WTC11 (cell line): ENCODE measurements at regions not wholly inside any gene's neighbourhood (a gene's known extent, or its start where the extent isn't known, plus 50 kb on each side); places are given as distances from the start of the nearest gene placed in this dataset.

Source experiments
- ATAC-seq: fragments of 200-7000 bp; cut with Tn5 transposase; 2 replicates; pipeline ENCODE4 v1.10.0; 2021; ENCODE audit warnings: mild to moderate bottlenecking, moderate library complexity
- CTCF ChIA-PET: fragments of 300-600 bp; sonication (Branson Sonifier 250); formaldehyde crosslinking; loops from one replicate; lab custom pipeline; 2021; ENCODE audit warnings: antibody characterized with exemption; lab: Charles Lee
- POLR2A ChIA-PET: fragments of 350-600 bp; sonication (Branson Sonifier 250); formaldehyde crosslinking; loops from one replicate; lab custom pipeline; 2021; ENCODE audit warnings: antibody characterized with exemption; lab: Charles Lee
- DNase-seq: peaks from one replicate; pipeline ENCODE4 v3.0.0; 2021; ENCODE audit warnings: low spot score
- H3K27ac Mint-ChIP-seq: 2 replicates; pipeline ENCODE4 v1.8.0; 2021; ENCODE audit warnings: mixed read lengths
- H3K27me3 Mint-ChIP-seq: 2 replicates; pipeline ENCODE4 v1.8.0; 2021; ENCODE audit warnings: low read depth, mild to moderate bottlenecking, moderate library complexity, mixed read lengths
- H3K36me3 Mint-ChIP-seq: 2 replicates; pipeline ENCODE4 v1.8.0; 2021; ENCODE audit warnings: mixed read lengths
- H3K4me1 Mint-ChIP-seq: 2 replicates; pipeline ENCODE4 v1.8.0; 2022; ENCODE audit warnings: mixed read lengths
- H3K4me3 Mint-ChIP-seq: 2 replicates; pipeline ENCODE4 v1.8.0; 2021; ENCODE audit warnings: mild to moderate bottlenecking, moderate library complexity, mixed read lengths
- H3K9me3 Mint-ChIP-seq: 2 replicates; pipeline ENCODE4 v1.8.0; 2021; ENCODE audit warnings: mixed read lengths
- AFF4 ChIP-seq: sonication (generic); formaldehyde crosslinking; IDR thresholded peaks from 2 replicates; pipeline ENCODE4 v1.8.1; 2023; ENCODE audit warnings: mild to moderate bottlenecking, missing genetic modification reagents, borderline replicate concordance
- ATF1 ChIP-seq: sonication (generic); formaldehyde crosslinking; IDR thresholded peaks from 2 replicates; pipeline ENCODE4 v1.8.1; 2023; ENCODE audit warnings: mild to moderate bottlenecking, moderate library complexity, missing genetic modification reagents
- CREB1 ChIP-seq: sonication (generic); formaldehyde crosslinking; IDR thresholded peaks from 2 replicates; pipeline ENCODE4 v1.8.0; 2023; ENCODE audit warnings: mild to moderate bottlenecking, missing genetic modification reagents
- CTCF ChIP-seq: fragments of 200-600 bp; IDR thresholded peaks from 2 replicates; pipeline ENCODE4 v1.8.0; 2022; ENCODE audit warnings: antibody characterized with exemption
- E2F1 ChIP-seq: sonication (generic); formaldehyde crosslinking; IDR thresholded peaks from 2 replicates; pipeline ENCODE4 v1.8.0; 2022; ENCODE audit warnings: mild to moderate bottlenecking, missing genetic modification reagents
- FOXK1 ChIP-seq: sonication (generic); formaldehyde crosslinking; IDR thresholded peaks from 2 replicates; pipeline ENCODE4 v1.8.0; 2022; ENCODE audit warnings: mild to moderate bottlenecking, moderate library complexity, missing genetic modification reagents
- GTF2I ChIP-seq: fragments of 250-450 bp; sonication (Bioruptor Pico); conservative IDR thresholded peaks from 2 replicates; pipeline ENCODE4 v1.4.0; 2021; ENCODE audit warnings: mild to moderate bottlenecking
- IRF1 ChIP-seq: sonication (generic); formaldehyde crosslinking; IDR thresholded peaks from 2 replicates; pipeline ENCODE4 v1.8.0; 2023; ENCODE audit warnings: missing genetic modification reagents
- IRF2 ChIP-seq: sonication (generic); formaldehyde crosslinking; IDR thresholded peaks from 2 replicates; pipeline ENCODE4 v1.8.0; 2022; ENCODE audit warnings: low read depth, missing genetic modification reagents, borderline replicate concordance
- JUN ChIP-seq: sonication (generic); formaldehyde crosslinking; IDR thresholded peaks from 2 replicates; pipeline ENCODE4 v1.8.0; 2023; ENCODE audit warnings: mild to moderate bottlenecking, missing genetic modification reagents
- NFYB ChIP-seq: sonication (generic); formaldehyde crosslinking; conservative IDR thresholded peaks from 2 replicates; pipeline ENCODE4 v1.8.0; 2022; ENCODE audit warnings: low read depth, missing genetic modification reagents
- NR2C2 ChIP-seq: sonication (generic); formaldehyde crosslinking; IDR thresholded peaks from 2 replicates; pipeline ENCODE4 v1.8.0; 2022; ENCODE audit warnings: mild to moderate bottlenecking, missing genetic modification reagents
- PRRX2 ChIP-seq: fragments of 250-450 bp; sonication (Bioruptor Pico); IDR thresholded peaks from 2 replicates; pipeline ENCODE4 v1.8.0; 2021; ENCODE audit warnings: mild to moderate bottlenecking
- SMAD4 ChIP-seq: sonication (generic); formaldehyde crosslinking; IDR thresholded peaks from 2 replicates; pipeline ENCODE4 v1.8.0; 2022; ENCODE audit warnings: mild to moderate bottlenecking, missing genetic modification reagents
- TCF7 ChIP-seq: sonication (generic); formaldehyde crosslinking; IDR thresholded peaks from 2 replicates; pipeline ENCODE4 v1.8.0; 2022; ENCODE audit warnings: mild to moderate bottlenecking, low read depth, missing genetic modification reagents, moderate library complexity
- USF1 ChIP-seq: sonication (generic); formaldehyde crosslinking; IDR thresholded peaks from 2 replicates; pipeline ENCODE4 v1.8.0; 2022; ENCODE audit warnings: mild to moderate bottlenecking, missing genetic modification reagents
- ZMAT4 ChIP-seq: fragments of 250-450 bp; sonication (Bioruptor Pico); IDR thresholded peaks from 2 replicates; pipeline ENCODE4 v1.9.0; 2021; ENCODE audit warnings: mild to moderate bottlenecking
- ZNF138 ChIP-seq: sonication (generic); formaldehyde crosslinking; conservative IDR thresholded peaks from 2 replicates; pipeline ENCODE4 v1.8.1; 2022; ENCODE audit warnings: mild to moderate bottlenecking, moderate library complexity, missing genetic modification reagents
- ZNF263 ChIP-seq: sonication (generic); formaldehyde crosslinking; IDR thresholded peaks from 2 replicates; pipeline ENCODE4 v1.8.1; 2022; ENCODE audit warnings: low read depth, mild to moderate bottlenecking, moderate library complexity, missing genetic modification reagents
- ZNF396 ChIP-seq: fragments of 250-450 bp; sonication (Bioruptor Pico); IDR thresholded peaks from 2 replicates; pipeline ENCODE4 v1.8.0; 2021; ENCODE audit warnings: mild to moderate bottlenecking, moderate library complexity, borderline replicate concordance
- ZNF416 ChIP-seq: fragments of 250-450 bp; sonication (Bioruptor Pico); IDR thresholded peaks from 2 replicates; pipeline ENCODE4 v1.9.0; 2021; ENCODE audit warnings: mild to moderate bottlenecking, inconsistent platforms
- ZNF512 ChIP-seq: sonication (generic); formaldehyde crosslinking; IDR thresholded peaks from 2 replicates; pipeline ENCODE4 v1.8.1; 2022; ENCODE audit warnings: missing genetic modification reagents, borderline replicate concordance
- ZNF532 ChIP-seq: fragments of 250-450 bp; sonication (Bioruptor Pico); IDR thresholded peaks from 2 replicates; pipeline ENCODE4 v1.9.0; 2021; ENCODE audit warnings: mild to moderate bottlenecking, borderline replicate concordance

- no peak for ATAC-seq
- ChIA-PET POLR2A (no interaction called here), CTCF (no interaction called here)
- Mint-ChIP-seq H3K9me3 (peaks cover 34% of the 10 kb centered on the region), H3K4me3 (no peak overlapping the region), H3K36me3 (peaks cover 5% of the 10 kb centered on the region; the same call in 1 of the 2 replicates), H3K27me3 (no peaks in the 10 kb centered on the region; the same call in 1 of the 2 replicates), H3K4me1 (no peaks in the 10 kb centered on the region), H3K27ac (no peak overlapping the region)
- no peak for TF ChIP-seq ZNF396 (CRISPR knock-in tag)
- no peak for TF ChIP-seq JUN
- no peak for TF ChIP-seq IRF2
- TF ChIP-seq GTF2I = no peak
- no peak for TF ChIP-seq TCF7 (CRISPR knock-in tag)
- TF ChIP-seq IRF1 = no peak
- TF ChIP-seq FOXK1 = no peak
- no peak for TF ChIP-seq AFF4 (CRISPR knock-in tag)
- TF ChIP-seq ZNF416 (CRISPR knock-in tag) = no peak
- no peak for TF ChIP-seq USF1 (CRISPR knock-in tag)
- TF ChIP-seq ZNF532 (CRISPR knock-in tag) = no peak
- no peak for TF ChIP-seq ATF1
- no peak for DNase-seq
Observed at GRCh38 chr12:33813536-33813935, 208.8 kb upstream of the ALG10 start.

GRCh38 chr12:33817713-33818112, 204.6 kb upstream of the ALG10 start:
- ChIA-PET CTCF (no interaction called here), POLR2A (no interaction called here)
- peaks cover 55% of the 10 kb centered on the region for H3K9me3 Mint-ChIP-seq
- no peak for ATAC-seq
- no peaks in the 10 kb centered on the region for H3K4me1 Mint-ChIP-seq
- DNase-seq = no peak
- H3K27ac Mint-ChIP-seq = no peak overlapping the region
- peaks cover 3% of the 10 kb centered on the region for H3K27me3 Mint-ChIP-seq
- H3K36me3 Mint-ChIP-seq = peaks cover 18% of the 10 kb centered on the region
- no peak overlapping the region for H3K4me3 Mint-ChIP-seq
- TF ChIP-seq FOXK1 = no peak
- no peak for TF ChIP-seq NFYB
- TF ChIP-seq E2F1 (CRISPR knock-in tag) = no peak
- TF ChIP-seq NR2C2 (CRISPR knock-in tag) = no peak
- TF ChIP-seq ZMAT4 (CRISPR knock-in tag) = no peak
- TF ChIP-seq CREB1 = no peak
- TF ChIP-seq ATF1 = no peak
- no peak for TF ChIP-seq CTCF
- no peak for TF ChIP-seq ZNF138 (CRISPR knock-in tag)
- no peak for TF ChIP-seq ZNF263
- no peak for TF ChIP-seq ZNF512 (CRISPR knock-in tag)
- TF ChIP-seq PRRX2 = no peak
- no peak for TF ChIP-seq SMAD4 (CRISPR knock-in tag)
